Gastroesophageal sphincter (tissue), 3 donors: ENCODE measurements at regions not wholly inside any gene's neighbourhood (a gene's known extent, or its start where the extent isn't known, plus 50 kb on each side); places are given as distances from the start of the nearest gene placed in this dataset.

Source experiments
- POLR2AphosphoS5 ChIP-seq: sonication (generic); formaldehyde crosslinking; IDR thresholded peaks from one replicate; pipeline ENCODE4 v1.6.1; 2017; ENCODE audit warnings: antibody characterized with exemption
- TF ChIP-seq, protein P1 (sequence below), 4 experiments: fragments of 200-600 bp in 2 of 4; fragments of 450-650 bp in 2 of 4; sonication (generic) in 1 of 4; IDR thresholded peaks; one replicate each; pipeline ENCODE4 v1.5.1; 2017 to 2019; ENCODE audit warnings: antibody characterized with exemption in 4 of 4, mild to moderate bottlenecking in 2 of 4, moderate library complexity in 2 of 4

DNA sequence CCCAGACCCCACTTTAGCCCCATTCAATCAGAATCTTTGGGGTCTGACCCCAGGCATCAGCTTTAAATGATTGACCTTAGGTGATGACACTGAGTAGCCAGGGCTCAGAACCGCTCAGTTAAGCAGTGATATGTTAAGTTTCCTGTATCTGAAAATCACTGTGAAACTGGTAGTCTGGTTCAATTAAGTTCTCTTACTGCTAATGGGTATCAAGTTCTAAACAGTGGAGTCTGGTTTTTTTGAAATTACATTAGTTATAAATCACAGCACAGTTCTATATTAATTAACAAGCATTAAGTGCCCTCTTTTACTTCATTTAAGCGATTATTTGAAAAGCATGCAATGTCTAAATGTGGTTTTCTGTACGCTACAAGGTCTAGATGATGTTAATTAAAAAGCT is 117.9 kb downstream of the HAUS1 start:
- TF ChIP-seq, protein P1, sequence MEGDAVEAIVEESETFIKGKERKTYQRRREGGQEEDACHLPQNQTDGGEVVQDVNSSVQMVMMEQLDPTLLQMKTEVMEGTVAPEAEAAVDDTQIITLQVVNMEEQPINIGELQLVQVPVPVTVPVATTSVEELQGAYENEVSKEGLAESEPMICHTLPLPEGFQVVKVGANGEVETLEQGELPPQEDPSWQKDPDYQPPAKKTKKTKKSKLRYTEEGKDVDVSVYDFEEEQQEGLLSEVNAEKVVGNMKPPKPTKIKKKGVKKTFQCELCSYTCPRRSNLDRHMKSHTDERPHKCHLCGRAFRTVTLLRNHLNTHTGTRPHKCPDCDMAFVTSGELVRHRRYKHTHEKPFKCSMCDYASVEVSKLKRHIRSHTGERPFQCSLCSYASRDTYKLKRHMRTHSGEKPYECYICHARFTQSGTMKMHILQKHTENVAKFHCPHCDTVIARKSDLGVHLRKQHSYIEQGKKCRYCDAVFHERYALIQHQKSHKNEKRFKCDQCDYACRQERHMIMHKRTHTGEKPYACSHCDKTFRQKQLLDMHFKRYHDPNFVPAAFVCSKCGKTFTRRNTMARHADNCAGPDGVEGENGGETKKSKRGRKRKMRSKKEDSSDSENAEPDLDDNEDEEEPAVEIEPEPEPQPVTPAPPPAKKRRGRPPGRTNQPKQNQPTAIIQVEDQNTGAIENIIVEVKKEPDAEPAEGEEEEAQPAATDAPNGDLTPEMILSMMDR (IDR thresholded peaks at IDR 0.05), result no peak
- no peak for TF ChIP-seq POLR2AphosphoS5
